Muscle of leg (tissue), 3 donors: ENCODE measurements at regions not wholly inside any gene's neighbourhood (a gene's known extent, or its start where the extent isn't known, plus 50 kb on each side); places are given as distances from the start of the nearest gene placed in this dataset.
A peak's percentile ranks its signal among the peaks of the same experiment; 100 is the strongest.

Source experiments
- DNase-seq: peaks from one replicate; pipeline ENCODE4 v3.0.0; 2013
- H3K27ac ChIP-seq: one replicate; pipeline ENCODE4 v1.5.1; 2013; ENCODE audit warnings: mild to moderate bottlenecking, low read length, control low read depth
- H3K27me3 ChIP-seq: one replicate; pipeline ENCODE4 v1.6.1; 2013; ENCODE audit warnings: low read length; ENCODE audit not compliant: control insufficient read depth, insufficient read depth
- H3K36me3 ChIP-seq: one replicate; pipeline ENCODE4 v1.6.1; 2013; ENCODE audit warnings: low read length; ENCODE audit not compliant: control insufficient read depth, insufficient read depth
- H3K4me1 ChIP-seq: one replicate; pipeline ENCODE4 v1.6.1; 2013; ENCODE audit warnings: low read length; ENCODE audit not compliant: control insufficient read depth, insufficient read depth
- H3K4me3 ChIP-seq: one replicate; pipeline ENCODE4 v1.5.1; 2013; ENCODE audit warnings: low read length, control low read depth
- H3K9me3 ChIP-seq: replicated peaks from 2 replicates; pipeline ENCODE4 v1.6.1; 2013; ENCODE audit warnings: low read depth, low read length; ENCODE audit not compliant: control insufficient read depth
- WGBS: methylation state at CpG from one replicate; pipeline ENCODE4 v1.1.5; 2013; ENCODE audit warnings: missing lambda C conversion rate; ENCODE audit not compliant: insufficient coverage; 5-methylcytosine and 5-hydroxymethylcytosine counted together

DNA sequence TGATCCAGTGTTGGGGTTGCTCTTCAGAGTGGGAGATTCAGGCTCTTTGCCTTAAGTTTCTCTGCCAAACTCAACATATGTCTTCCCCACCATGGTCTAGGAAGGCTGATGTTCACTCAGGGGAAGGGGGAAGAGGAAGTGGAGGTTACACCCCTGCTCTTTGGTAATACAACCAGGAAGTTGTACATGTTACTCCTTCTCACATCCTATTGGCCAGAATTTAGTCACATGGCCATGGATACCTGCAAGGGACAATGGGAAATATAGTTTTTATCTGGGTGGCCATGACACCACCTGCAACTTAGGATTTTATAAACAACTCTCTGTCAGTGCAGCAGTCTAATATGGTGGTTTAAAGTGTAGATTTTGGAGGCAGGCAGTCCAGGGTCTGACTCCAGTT is 150.9 kb downstream of the TBX5 start:
- Histone ChIP-seq H3K4me1 (peaks cover 2% of the 10 kb centered on the region), H3K36me3 (no peaks in the 10 kb centered on the region), H3K4me3 (no peak overlapping the region), H3K27ac (no peak overlapping the region), H3K9me3 (no peaks in the 10 kb centered on the region), H3K27me3 (peaks cover 4% of the 10 kb centered on the region)
- DNase-seq, result no peak

DNA sequence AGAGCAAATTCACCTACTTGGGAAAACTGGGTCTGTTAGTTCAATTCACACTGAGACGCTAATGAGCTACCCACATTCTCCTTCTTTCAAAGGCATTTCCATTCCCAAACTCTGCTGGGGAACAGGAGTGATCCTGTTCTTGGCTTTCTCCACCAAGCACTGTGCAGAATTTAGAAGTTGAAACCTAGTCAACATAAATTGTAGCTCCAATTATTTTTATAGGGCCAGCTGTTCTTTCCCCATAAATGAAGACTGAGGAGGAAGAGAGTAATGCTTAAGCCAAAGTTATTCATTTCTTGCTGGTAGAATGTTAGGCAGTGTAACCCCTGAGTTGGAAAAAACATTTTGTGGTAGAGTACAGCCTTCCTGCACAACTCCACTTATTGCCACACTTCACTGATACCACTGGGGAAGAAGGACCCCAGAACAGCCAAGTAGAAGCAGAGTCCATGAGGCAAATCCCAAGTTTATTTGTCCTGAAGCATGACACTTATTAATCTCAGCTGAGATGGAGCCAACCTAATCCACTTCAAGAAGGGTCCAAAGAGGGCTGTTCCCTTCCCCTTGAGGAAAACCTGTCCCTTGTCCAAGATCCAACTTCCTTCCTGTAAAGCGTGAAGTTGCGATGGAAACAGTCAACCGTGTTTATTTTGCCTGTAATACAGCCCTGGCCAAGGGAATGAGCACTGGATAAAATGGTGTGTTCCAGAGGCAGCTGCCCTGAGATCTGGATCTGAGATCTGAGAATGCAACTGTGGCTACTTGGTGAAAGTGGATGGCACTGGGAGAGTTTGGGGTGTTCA is 151.8 kb downstream of the TBX5 start:
- WGBS, result 47% methylated on average over 2 of the region's 4 CpGs
- Histone ChIP-seq H3K27me3 (peaks cover 4% of the 10 kb centered on the region), H3K9me3 (no peaks in the 10 kb centered on the region), H3K36me3 (no peaks in the 10 kb centered on the region), H3K4me1 (peaks cover 2% of the 10 kb centered on the region), H3K27ac (peak overlapping the region; percentile 24), H3K4me3 (no peak overlapping the region)
- DNase-seq, result peak; percentile 90

DNA sequence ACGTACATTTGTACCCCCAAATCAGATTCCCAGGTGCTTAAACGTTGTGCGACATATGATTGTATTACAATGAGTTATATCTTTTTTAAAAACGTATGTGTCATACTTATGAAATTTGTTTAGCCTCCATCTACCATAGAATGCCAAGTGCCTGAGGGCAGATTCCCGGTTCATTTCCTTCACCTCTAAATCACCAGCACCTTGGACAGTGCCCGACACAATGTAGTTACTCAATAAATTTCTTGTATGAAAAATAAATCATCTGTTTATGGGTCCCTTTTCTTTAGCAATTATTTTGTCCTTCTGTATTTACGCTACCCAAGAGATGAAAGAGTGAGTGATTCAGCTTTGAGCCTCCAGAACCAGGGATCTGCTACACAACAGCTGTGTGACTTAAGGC is 157.4 kb downstream of the TBX5 start:
- Histone ChIP-seq H3K4me3 (no peak overlapping the region), H3K9me3 (no peaks in the 10 kb centered on the region), H3K27ac (no peak overlapping the region), H3K27me3 (peaks cover 3% of the 10 kb centered on the region), H3K36me3 (no peaks in the 10 kb centered on the region), H3K4me1 (no peaks in the 10 kb centered on the region)
- DNase-seq, result no peak
- WGBS, result no CpG with 5 or more reads among the region's 7 CpGs

DNA sequence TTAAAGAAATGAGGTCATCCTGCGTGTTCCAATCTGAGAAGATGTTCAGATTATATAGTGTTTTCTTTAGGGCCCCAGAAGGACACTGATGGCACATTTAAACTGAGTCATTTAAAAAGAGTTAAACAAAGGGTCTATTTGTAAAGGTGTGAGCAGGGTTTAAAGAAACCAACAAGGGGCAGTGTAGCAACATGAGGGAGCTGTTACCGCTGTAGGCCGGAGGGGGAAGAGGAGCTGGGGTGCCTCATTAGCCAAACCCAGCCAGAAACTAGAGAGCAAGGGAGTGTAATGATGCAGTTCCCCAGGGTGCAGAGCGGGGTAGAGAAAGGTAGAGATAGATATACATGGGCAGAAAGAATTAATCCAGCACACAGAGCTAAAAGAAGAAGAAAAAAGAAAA is 160.4 kb downstream of the TBX5 start:
- Histone ChIP-seq H3K4me1 (no peaks in the 10 kb centered on the region), H3K27ac (no peak overlapping the region), H3K36me3 (no peaks in the 10 kb centered on the region), H3K27me3 (peaks cover 9% of the 10 kb centered on the region), H3K9me3 (no peaks in the 10 kb centered on the region), H3K4me3 (no peak overlapping the region)
- WGBS, result 16% methylated on average over 3 of the region's 4 CpGs
- DNase-seq, result peak; percentile 16

DNA sequence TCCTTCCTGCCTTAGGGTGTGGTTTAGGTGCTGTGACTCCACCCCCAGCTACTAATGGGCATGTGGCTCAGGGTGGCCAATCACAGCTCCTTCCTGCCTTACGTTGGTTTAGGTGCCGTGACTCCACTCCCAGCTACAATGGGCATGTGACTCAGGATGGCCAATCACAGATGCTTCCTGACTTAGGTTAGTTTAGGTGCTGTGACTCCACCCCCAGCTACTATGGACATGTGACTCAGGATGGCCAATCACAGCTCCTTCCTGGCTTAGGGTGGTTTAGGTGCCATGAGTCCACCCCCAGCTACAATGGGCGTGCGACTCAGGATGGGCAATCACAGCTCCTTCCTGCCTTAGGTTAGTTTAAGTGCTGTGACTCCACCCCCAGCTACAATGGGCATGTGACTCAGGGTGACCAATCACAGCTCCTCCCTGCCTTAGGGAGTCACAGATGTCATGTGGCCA is 163.9 kb downstream of the TBX5 start:
- no peaks in the 10 kb centered on the region for H3K9me3 ChIP-seq
- 93% methylated on average over 4 of the region's 4 CpGs for WGBS
- peaks cover 6% of the 10 kb centered on the region for H3K4me1 ChIP-seq
- no peaks in the 10 kb centered on the region for H3K36me3 ChIP-seq
- no peak overlapping the region for H3K4me3 ChIP-seq
- no peak overlapping the region for H3K27ac ChIP-seq
- no peak for DNase-seq
- peaks cover 24% of the 10 kb centered on the region for H3K27me3 ChIP-seq

DNA sequence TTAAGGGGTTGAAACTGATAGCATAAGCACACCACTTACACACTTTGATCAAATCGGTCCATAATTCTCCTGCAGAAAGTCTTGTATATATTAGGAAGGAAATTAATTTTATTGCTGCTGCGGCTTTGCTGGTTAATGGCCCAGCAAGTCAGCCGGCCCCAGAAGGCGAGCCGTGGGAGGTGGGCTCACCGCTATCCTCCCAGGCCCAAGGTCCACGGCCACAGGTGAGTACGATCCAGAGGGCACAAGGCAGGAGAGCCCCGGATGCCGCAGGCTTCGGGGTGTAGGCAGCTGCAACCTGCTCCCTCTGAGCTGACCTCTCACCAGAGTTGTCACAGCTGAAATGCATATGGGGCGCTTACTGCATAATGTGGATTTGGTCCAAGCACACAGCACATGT is 165.7 kb downstream of the TBX5 start:
- Histone ChIP-seq H3K4me1 (peaks cover 6% of the 10 kb centered on the region), H3K4me3 (no peak overlapping the region), H3K36me3 (no peaks in the 10 kb centered on the region), H3K27ac (no peak overlapping the region), H3K9me3 (no peaks in the 10 kb centered on the region), H3K27me3 (peaks cover 24% of the 10 kb centered on the region)
- WGBS, result 12% methylated on average over 6 of the region's 12 CpGs
- no peak for DNase-seq

DNA sequence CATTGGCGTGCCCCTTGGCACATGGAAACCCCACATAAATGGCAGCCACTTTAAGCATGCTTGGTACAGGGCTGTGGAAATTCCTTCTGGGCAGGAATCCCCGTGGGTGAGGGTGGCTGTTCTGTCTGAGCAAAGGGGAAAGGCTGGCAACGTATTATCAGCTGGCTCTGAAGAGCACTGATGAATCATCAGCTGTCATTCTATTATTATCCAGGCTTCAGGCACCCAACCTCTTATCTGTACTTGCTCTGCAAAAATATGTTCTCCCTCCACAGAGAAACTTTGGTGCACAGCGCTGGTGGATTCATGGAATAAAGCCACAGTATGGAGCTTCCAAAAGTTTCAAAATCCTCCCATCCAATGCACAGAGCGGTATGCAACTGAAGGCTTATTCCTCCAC is 167.1 kb downstream of the TBX5 start:
- peak; percentile 12 for DNase-seq
- Histone ChIP-seq H3K27ac (no peak overlapping the region), H3K27me3 (peaks cover 21% of the 10 kb centered on the region), H3K4me3 (no peak overlapping the region), H3K36me3 (no peaks in the 10 kb centered on the region), H3K4me1 (peaks cover 6% of the 10 kb centered on the region), H3K9me3 (no peaks in the 10 kb centered on the region)
- 100% methylated on average over 1 of the region's 5 CpGs for whole genome bisulfite sequencing

DNA sequence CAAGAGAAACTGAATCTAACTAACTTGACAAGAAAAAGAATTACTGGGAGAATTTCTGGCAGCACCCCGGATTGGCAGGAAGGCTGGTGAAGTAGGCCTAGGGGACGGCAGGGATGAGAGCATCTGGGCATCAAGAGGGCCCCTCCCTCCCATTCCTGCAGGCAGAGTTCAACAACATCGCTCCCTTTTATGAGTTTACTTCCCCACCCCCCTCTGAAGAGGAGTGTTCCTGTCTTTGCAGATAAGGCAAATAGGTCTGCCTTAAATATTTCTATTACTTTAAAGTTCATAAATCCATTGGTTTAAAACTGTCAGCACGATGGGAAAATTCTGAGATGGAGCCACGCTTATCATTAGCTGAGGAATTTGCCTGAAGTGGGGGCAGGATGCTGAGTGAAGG is 168.7 kb downstream of the TBX5 start:
- no CpG with 5 or more reads among the region's 5 CpGs for WGBS
- no peak for DNase-seq
- Histone ChIP-seq H3K27me3 (peaks cover 20% of the 10 kb centered on the region), H3K27ac (no peak overlapping the region), H3K4me3 (no peak overlapping the region), H3K9me3 (no peaks in the 10 kb centered on the region), H3K36me3 (no peaks in the 10 kb centered on the region), H3K4me1 (peaks cover 6% of the 10 kb centered on the region)

DNA sequence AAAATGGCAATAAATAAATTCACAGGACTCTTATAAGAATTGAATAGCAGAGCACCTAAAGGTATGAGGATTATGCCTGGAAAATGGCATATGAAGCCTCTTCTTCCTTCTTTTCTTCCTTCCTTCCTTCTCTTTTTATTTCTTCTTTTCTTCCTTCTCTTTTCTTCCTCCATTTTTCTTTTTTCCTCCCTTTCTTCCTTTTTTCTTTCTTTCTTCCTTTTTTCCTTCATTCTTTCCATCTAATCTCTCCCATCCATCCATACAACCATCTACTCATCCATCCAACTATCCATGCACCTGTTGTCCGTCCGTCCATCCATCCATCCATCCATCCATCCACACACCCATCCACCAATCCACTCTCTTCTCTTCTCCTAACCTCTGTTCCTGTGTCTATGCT is 173.8 kb downstream of the TBX5 start:
- Histone ChIP-seq H3K9me3 (no peaks in the 10 kb centered on the region), H3K4me1 (no peaks in the 10 kb centered on the region), H3K27ac (no peak overlapping the region), H3K36me3 (no peaks in the 10 kb centered on the region), H3K27me3 (peaks cover 3% of the 10 kb centered on the region), H3K4me3 (no peak overlapping the region)
- DNase-seq, result no peak
- WGBS, result 91% methylated on average over 2 of the region's 2 CpGs

DNA sequence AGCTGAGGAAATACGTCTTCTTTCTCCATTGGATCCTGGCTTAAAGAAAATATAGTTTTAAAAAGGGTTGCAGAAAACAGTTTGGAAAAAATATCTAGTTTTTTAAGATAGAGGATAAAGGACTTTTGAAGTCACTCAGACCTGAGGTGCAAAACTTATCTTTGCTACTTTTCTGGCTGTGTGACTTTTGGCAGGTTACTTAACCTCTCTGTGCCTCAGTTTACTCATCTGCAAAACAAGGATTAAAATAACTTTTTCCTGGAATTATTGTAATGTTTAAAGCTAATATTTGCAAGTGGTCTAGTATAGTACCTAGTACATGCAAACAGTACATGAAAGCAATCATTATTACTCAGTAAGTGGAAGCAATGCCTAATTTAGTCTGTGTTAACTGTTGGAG is 176.8 kb downstream of the TBX5 start:
- no peaks in the 10 kb centered on the region for H3K4me1 ChIP-seq
- no peak overlapping the region for H3K27ac ChIP-seq
- no peaks in the 10 kb centered on the region for H3K36me3 ChIP-seq
- DNase-seq, result no peak
- no peak overlapping the region for H3K4me3 ChIP-seq
- no peaks in the 10 kb centered on the region for H3K9me3 ChIP-seq
- peaks cover 13% of the 10 kb centered on the region for H3K27me3 ChIP-seq
- no CpG with 5 or more reads among the region's 1 CpG for WGBS
